ENCODE measurements at regions not wholly inside any gene's neighbourhood (a gene's known extent, or its start where the extent isn't known, plus 50 kb on each side); places are given as distances from the start of the nearest gene placed in this dataset.
"Not testable (repeated sequence)": the region's sequence is repeated elsewhere in the genome, so short reads cannot be mapped to it uniquely, and the experiment has no call there.

GRCh38 chr4:26049447-26049846 lies 135.4 kb downstream of the SMIM20 start:
- H3K4me3 ChIP-seq (ENCODE audit: low read length): no peak overlapping the region
- H3K9me3 ChIP-seq (ENCODE audit: control insufficient read depth, low read depth, low read length): no peaks in the 10 kb centered on the region
- no peaks in the 10 kb centered on the region for H3K27me3 ChIP-seq (ENCODE audit: control insufficient read depth, insufficient read depth, low read length)
- no peak overlapping the region for H3K9ac ChIP-seq (ENCODE audit: low read length)
- peaks cover 9% of the 10 kb centered on the region for H3K4me1 ChIP-seq (ENCODE audit: control insufficient read depth, low read depth, low read length)
- H3K36me3 ChIP-seq (ENCODE audit: control insufficient read depth, low read depth, low read length): no peaks in the 10 kb centered on the region
- no peak overlapping the region for H3K27ac ChIP-seq (ENCODE audit: low read length)

DNA sequence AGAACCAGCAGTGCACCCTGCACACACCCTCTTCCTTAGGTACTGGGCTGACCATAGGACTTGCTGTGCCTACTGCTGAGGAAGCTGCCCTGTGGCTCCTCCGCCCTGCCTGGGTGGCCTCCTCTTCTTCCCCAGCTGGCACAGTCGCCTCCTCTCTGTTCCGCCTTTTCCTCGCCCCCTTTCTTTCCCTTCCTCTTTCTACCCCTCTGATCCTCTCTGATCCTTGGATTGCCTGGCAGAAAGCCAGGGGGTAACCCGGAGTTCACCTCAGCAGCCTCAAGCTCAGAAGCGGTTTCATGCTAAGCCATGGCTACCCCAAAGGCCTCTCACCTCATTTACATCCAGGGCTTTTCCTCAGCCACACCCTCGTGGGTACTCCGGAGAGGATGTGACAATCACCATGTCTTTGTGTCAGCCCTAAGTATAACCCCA lies 136.2 kb downstream of the SMIM20 start:
- Histone ChIP-seq H3K9me3 (ENCODE audit: control insufficient read depth, low read depth, low read length) (no peaks in the 10 kb centered on the region), H3K27ac (ENCODE audit: low read length) (no peak overlapping the region), H3K4me3 (ENCODE audit: low read length) (no peak overlapping the region), H3K4me1 (ENCODE audit: control insufficient read depth, low read depth, low read length) (peaks cover 9% of the 10 kb centered on the region), H3K36me3 (ENCODE audit: control insufficient read depth, low read depth, low read length) (no peaks in the 10 kb centered on the region), H3K27me3 (ENCODE audit: control insufficient read depth, insufficient read depth, low read length) (no peaks in the 10 kb centered on the region), H3K9ac (ENCODE audit: low read length) (no peak overlapping the region)

DNA sequence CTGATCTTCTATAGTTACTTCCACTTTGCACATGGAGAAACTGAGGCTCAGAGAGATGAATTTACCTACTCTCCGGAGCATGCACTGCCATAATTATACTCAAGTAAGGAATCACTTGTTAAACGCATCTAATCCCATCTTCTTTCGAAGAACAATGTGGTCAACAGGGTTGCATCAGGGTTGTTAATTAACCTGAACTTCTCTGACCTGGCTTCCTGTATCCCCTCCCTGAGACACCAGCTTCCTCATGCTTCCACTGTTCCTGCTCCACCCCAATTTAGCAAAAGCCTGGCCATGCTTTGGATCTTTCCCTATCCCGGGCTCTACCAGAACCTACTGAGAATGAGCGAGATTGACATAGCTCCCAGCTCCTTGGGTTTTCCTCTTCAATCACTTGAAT lies 136.7 kb downstream of the SMIM20 start:
- no peaks in the 10 kb centered on the region for H3K9me3 ChIP-seq (ENCODE audit: control insufficient read depth, low read depth, low read length)
- H3K9ac ChIP-seq (ENCODE audit: low read length): no peak overlapping the region
- H3K4me3 ChIP-seq (ENCODE audit: low read length): no peak overlapping the region
- H3K4me1 ChIP-seq (ENCODE audit: control insufficient read depth, low read depth, low read length): peaks cover 9% of the 10 kb centered on the region
- no peaks in the 10 kb centered on the region for H3K36me3 ChIP-seq (ENCODE audit: control insufficient read depth, low read depth, low read length)
- no peak overlapping the region for H3K27ac ChIP-seq (ENCODE audit: low read length)
- H3K27me3 ChIP-seq (ENCODE audit: control insufficient read depth, insufficient read depth, low read length): no peaks in the 10 kb centered on the region

DNA sequence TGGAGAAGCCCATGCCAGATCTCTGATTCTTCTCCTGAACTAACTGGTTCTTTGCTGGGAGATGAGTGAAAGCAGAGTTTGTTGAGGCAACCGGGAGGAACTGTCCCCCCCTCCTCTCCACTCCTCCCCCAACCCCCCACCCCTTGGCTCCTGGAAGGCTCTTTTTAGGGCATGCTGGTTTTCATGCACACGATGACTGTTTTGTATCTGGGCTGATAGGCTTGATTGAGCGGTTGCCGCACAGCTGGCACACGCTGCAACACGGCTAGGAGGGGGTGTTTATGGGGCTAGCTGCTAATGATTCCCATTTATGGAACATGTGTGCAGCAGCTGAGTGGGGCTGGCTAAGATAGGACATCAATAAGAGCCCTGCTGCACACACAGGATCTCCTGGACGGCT lies 137.2 kb downstream of the SMIM20 start:
- no peak overlapping the region for H3K9ac ChIP-seq (ENCODE audit: low read length)
- H3K27me3 ChIP-seq (ENCODE audit: control insufficient read depth, insufficient read depth, low read length): no peaks in the 10 kb centered on the region
- no peak overlapping the region for H3K4me3 ChIP-seq (ENCODE audit: low read length)
- H3K9me3 ChIP-seq (ENCODE audit: control insufficient read depth, low read depth, low read length): no peaks in the 10 kb centered on the region
- no peaks in the 10 kb centered on the region for H3K36me3 ChIP-seq (ENCODE audit: control insufficient read depth, low read depth, low read length)
- H3K4me1 ChIP-seq (ENCODE audit: control insufficient read depth, low read depth, low read length): peaks cover 9% of the 10 kb centered on the region
- no peak overlapping the region for H3K27ac ChIP-seq (ENCODE audit: low read length)

DNA sequence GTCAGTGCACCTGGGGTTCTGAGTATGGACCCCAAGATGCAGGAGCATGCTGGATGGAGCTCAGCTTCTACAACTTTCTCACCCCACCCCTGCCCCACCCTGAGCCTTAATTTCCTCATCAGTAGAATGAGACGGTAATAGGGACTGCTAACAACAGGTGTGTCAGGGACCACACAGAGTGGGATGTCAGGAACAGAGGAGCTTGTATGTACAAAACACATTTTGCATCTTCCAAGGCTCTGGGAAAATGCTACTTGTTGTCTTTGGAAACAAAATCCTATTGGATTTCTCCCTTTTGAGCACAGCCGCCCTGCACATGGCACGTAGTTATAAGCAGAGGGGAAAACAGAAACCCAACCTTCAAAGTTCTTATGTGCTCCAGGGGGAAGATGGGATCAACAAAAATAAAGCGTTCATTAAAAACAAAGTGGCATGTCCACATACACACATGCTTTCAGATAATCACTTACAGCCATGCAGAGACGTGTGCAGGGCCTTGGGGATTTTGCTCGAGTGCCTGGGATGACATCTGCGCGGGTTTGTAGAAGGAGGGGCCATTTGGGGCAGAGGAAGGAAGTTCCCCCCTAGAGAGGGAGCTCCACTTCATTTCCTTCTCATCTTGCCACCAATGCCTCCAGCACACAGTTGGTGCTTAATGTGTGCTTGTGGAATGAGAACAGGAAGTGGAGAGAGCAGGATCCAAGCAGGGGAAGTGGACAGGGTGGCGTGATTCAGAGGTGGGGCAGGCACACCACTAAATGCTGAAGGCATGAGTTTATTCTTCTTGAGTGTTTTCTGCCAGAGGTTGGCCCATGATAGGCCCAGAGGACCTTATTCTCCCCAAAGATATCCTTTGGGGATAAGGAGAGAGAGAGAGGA lies 138.9 kb downstream of the SMIM20 start:
- H3K27me3 ChIP-seq (ENCODE audit: control insufficient read depth, insufficient read depth, low read length): no peaks in the 10 kb centered on the region
- no peak overlapping the region for H3K27ac ChIP-seq (ENCODE audit: low read length)
- H3K36me3 ChIP-seq (ENCODE audit: control insufficient read depth, low read depth, low read length): no peaks in the 10 kb centered on the region
- no peak overlapping the region for H3K9ac ChIP-seq (ENCODE audit: low read length)
- no peak overlapping the region for H3K4me3 ChIP-seq (ENCODE audit: low read length)
- H3K9me3 ChIP-seq (ENCODE audit: control insufficient read depth, low read depth, low read length): no peaks in the 10 kb centered on the region
- peaks cover 9% of the 10 kb centered on the region for H3K4me1 ChIP-seq (ENCODE audit: control insufficient read depth, low read depth, low read length)

- Histone ChIP-seq H3K36me3 (ENCODE audit: control insufficient read depth, low read depth, low read length) (no peaks in the 10 kb centered on the region), H3K9ac (ENCODE audit: low read length) (no peak overlapping the region), H3K27ac (ENCODE audit: low read length) (no peak overlapping the region), H3K9me3 (ENCODE audit: control insufficient read depth, low read depth, low read length) (no peaks in the 10 kb centered on the region), H3K27me3 (ENCODE audit: control insufficient read depth, insufficient read depth, low read length) (no peaks in the 10 kb centered on the region), H3K4me3 (ENCODE audit: low read length) (no peak overlapping the region), H3K4me1 (ENCODE audit: control insufficient read depth, low read depth, low read length) (peaks cover 3% of the 10 kb centered on the region)
Observed at GRCh38 chr4:26053761-26054160, 139.7 kb downstream of the SMIM20 start.

DNA sequence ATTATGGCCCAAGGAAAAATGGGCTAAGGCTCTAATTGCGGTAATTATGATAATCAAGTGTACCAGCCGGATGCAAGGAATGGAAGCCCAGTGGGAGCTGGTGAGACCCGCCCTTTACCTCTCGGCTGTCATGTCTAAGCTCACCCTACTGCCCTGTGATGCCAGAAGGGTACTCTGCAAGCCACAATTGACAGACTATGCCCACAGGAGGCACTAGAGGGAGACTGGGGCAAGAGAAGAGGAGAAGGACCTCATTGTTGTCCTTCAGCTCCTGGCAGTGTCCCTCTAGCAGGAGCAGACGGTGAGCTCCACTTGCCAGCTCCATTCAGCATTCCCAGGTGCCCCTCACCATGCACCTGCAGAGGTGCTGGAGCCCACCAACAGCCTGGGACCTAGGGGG lies 141.8 kb downstream of the SMIM20 start:
- no peaks in the 10 kb centered on the region for H3K9me3 ChIP-seq (ENCODE audit: control insufficient read depth, low read depth, low read length)
- H3K4me1 ChIP-seq (ENCODE audit: control insufficient read depth, low read depth, low read length): no peaks in the 10 kb centered on the region
- H3K36me3 ChIP-seq (ENCODE audit: control insufficient read depth, low read depth, low read length): no peaks in the 10 kb centered on the region
- H3K9ac ChIP-seq (ENCODE audit: low read length): no peak overlapping the region
- H3K27ac ChIP-seq (ENCODE audit: low read length): no peak overlapping the region
- no peak overlapping the region for H3K4me3 ChIP-seq (ENCODE audit: low read length)
- no peaks in the 10 kb centered on the region for H3K27me3 ChIP-seq (ENCODE audit: control insufficient read depth, insufficient read depth, low read length)

DNA sequence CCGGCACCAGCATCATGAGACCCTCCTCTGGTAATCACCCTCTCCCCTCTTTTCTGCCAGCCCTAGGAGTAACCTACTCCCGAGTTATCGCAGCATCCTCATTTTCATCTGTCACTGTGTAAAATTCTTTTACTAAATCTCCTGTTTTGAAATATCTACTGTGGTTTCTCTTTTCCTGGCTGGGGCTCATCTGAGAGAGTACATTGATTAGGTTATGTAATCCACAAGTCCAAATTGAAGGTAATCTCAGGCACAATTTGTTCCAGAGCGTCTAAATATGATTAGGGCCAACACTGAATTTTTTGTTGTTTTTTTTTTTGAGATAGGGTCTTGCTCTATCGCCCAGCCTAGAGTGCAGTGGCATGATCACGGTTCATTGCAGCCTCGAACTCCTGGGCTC lies 142.4 kb downstream of the SMIM20 start:
- H3K27ac ChIP-seq (ENCODE audit: low read length): no peak overlapping the region
- H3K27me3 ChIP-seq (ENCODE audit: control insufficient read depth, insufficient read depth, low read length): no peaks in the 10 kb centered on the region
- H3K4me3 ChIP-seq (ENCODE audit: low read length): no peak overlapping the region
- no peaks in the 10 kb centered on the region for H3K4me1 ChIP-seq (ENCODE audit: control insufficient read depth, low read depth, low read length)
- no peaks in the 10 kb centered on the region for H3K36me3 ChIP-seq (ENCODE audit: control insufficient read depth, low read depth, low read length)
- H3K9ac ChIP-seq (ENCODE audit: low read length): no peak overlapping the region
- no peaks in the 10 kb centered on the region for H3K9me3 ChIP-seq (ENCODE audit: control insufficient read depth, low read depth, low read length)

DNA sequence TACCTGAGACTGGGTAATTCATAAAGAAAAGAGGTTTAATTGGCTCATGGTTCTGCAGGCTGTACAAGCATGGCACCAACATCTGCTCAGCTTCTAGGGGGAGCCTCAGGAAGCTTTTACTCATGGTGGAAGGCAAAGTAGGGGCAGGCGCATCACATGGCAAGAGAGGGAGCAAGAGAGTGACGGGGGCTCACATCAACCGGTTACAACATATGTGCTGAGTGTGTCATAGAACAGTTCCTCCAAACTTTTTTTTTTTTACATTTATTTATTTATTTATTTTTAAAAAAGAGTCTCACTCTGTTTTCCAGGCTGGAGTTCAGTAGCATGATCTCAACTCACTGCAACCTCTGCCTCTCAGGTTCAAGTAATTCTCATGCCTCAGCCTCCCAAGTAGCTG lies 143.8 kb downstream of the SMIM20 start:
- H3K4me1 ChIP-seq (ENCODE audit: control insufficient read depth, low read depth, low read length); H3K27me3 ChIP-seq (ENCODE audit: control insufficient read depth, insufficient read depth, low read length); H3K4me3 ChIP-seq (ENCODE audit: low read length); H3K36me3 ChIP-seq (ENCODE audit: control insufficient read depth, low read depth, low read length); H3K9me3 ChIP-seq (ENCODE audit: control insufficient read depth, low read depth, low read length); H3K9ac ChIP-seq (ENCODE audit: low read length); H3K27ac ChIP-seq (ENCODE audit: low read length): not testable (repeated sequence)

- Histone ChIP-seq H3K4me1 (ENCODE audit: control insufficient read depth, low read depth, low read length) (no peaks in the 10 kb centered on the region), H3K9me3 (ENCODE audit: control insufficient read depth, low read depth, low read length) (no peaks in the 10 kb centered on the region), H3K36me3 (ENCODE audit: control insufficient read depth, low read depth, low read length) (no peaks in the 10 kb centered on the region), H3K27ac (ENCODE audit: low read length) (no peak overlapping the region), H3K27me3 (ENCODE audit: control insufficient read depth, insufficient read depth, low read length) (no peaks in the 10 kb centered on the region), H3K9ac (ENCODE audit: low read length) (no peak overlapping the region), H3K4me3 (ENCODE audit: low read length) (no peak overlapping the region)
Observed at GRCh38 chr4:26058537-26058936, 144.5 kb downstream of the SMIM20 start.

DNA sequence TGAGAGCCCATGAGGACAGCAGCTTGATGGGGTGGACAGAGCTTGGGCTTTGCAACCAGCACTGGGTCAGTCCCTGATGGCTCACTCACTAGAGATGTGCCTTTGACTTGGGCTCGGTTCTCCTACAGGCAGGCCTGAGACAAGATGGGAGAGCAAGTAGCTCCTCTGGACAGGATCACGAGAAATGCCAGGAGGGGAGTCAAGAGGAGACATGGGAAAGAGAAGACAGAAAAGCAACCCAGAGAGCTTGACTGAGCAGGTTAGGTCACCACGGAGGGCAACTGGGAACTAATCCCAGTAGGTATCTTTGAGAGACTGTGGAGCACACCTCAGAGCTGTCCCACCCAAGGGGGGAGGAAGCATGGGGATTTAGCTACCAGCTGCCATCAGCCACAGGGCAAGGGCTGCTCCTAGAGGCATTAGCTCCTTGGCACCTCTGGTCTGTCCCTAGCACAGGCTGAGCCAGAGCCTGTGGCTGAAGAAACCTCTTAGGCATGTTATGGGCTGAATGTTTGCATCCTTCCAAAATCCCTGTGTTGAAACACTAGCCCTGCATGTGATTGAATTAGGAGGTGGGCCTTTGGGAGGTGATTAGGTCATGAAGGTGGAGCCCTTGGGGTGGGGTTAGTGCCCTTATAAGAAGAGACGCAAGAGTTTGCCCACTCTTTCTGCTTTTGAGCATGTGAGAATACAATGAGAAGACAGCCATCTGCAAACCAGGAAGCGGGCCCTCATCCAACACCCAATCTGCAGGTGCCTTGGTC lies 145.6 kb downstream of the SMIM20 start:
- Histone ChIP-seq H3K4me3 (ENCODE audit: low read length) (no peak overlapping the region), H3K4me1 (ENCODE audit: control insufficient read depth, low read depth, low read length) (no peaks in the 10 kb centered on the region), H3K27ac (ENCODE audit: low read length) (no peak overlapping the region), H3K36me3 (ENCODE audit: control insufficient read depth, low read depth, low read length) (no peaks in the 10 kb centered on the region), H3K27me3 (ENCODE audit: control insufficient read depth, insufficient read depth, low read length) (no peaks in the 10 kb centered on the region), H3K9ac (ENCODE audit: low read length) (no peak overlapping the region), H3K9me3 (ENCODE audit: control insufficient read depth, low read depth, low read length) (no peaks in the 10 kb centered on the region)

GRCh38 chr4:26060286-26060685 lies 146.3 kb downstream of the SMIM20 start:
- no peaks in the 10 kb centered on the region for H3K9me3 ChIP-seq (ENCODE audit: control insufficient read depth, low read depth, low read length)
- no peak overlapping the region for H3K4me3 ChIP-seq (ENCODE audit: low read length)
- H3K27me3 ChIP-seq (ENCODE audit: control insufficient read depth, insufficient read depth, low read length): no peaks in the 10 kb centered on the region
- H3K9ac ChIP-seq (ENCODE audit: low read length): no peak overlapping the region
- H3K36me3 ChIP-seq (ENCODE audit: control insufficient read depth, low read depth, low read length): no peaks in the 10 kb centered on the region
- no peak overlapping the region for H3K27ac ChIP-seq (ENCODE audit: low read length)
- no peaks in the 10 kb centered on the region for H3K4me1 ChIP-seq (ENCODE audit: control insufficient read depth, low read depth, low read length)

Data from iPS-18a (cell line).